NCI-H446 (cell line): ENCODE measurements at regions not wholly inside any gene's neighbourhood (a gene's known extent, or its start where the extent isn't known, plus 50 kb on each side); places are given as distances from the start of the nearest gene placed in this dataset.

Experiments
- DNase-seq, 2 experiments: peaks; one replicate each; lab custom pipeline; 2025; lab: John Stamatoyannopoulos, UW

GRCh38 chr6:84462698-84463097 is 235.3 kb upstream of the CEP162 start:
- no peak for DNase-seq

DNA sequence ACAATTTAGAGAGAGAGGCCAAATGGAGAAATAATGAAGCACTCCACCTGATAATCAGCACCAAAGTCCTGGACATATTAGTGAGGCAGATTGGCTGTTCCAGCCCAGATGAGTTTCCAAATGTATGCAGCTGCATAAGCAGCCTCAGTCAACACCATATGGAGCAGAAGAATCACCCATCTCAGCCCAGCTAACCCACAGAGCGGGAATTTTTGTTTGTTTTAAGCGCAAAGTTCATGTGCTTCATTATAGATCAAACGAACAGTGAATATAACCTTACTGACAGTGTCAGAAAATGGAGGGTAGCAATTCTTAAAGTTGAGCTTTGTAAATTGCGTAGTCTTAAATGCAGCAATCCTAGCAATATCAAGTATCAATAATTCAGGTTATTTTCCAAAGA is 234.0 kb upstream of the CEP162 start:
- no peak for DNase-seq

GRCh38 chr6:84460491-84460890 is 233.0 kb upstream of the CEP162 start:
- DNase-seq: no peak

DNA sequence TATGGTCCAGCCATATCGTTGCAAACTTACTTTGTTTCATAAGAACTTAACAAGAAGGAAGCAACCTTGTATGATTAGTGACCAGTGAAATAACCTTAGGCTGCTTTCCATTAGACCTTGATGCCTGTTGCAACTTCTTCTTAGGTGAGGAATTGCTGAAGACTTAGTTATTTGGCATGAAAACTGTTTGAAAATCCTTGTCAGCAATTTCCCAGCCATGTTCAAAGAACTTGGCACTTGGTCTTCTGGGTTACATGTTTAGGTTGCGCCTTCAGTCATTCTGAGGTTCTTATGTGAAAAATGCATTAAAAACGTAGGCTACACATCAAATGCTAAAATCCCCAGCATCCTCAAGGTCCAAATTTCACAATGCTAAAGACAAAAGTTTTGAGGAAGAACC is 232.0 kb upstream of the CEP162 start:
- no peak for DNase-seq

DNA sequence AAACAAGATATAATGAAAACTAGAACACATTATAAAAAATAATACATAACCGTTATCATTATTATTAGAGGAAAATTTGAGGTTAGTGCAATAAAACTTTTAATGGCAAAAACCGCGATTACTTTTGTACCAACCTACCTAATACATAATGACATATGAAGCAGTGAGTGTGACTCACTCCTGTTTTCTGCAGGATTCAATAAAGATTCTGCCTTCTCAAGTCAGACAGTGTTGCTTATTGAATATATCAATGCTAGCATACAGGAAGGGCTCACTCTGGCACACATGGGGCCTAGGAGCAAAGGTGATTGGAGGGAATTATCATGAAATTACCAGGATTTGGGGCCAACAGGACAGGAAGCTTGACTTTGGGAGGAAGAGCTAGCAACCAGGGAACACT is 230.8 kb upstream of the CEP162 start:
- DNase-seq: no peak

DNA sequence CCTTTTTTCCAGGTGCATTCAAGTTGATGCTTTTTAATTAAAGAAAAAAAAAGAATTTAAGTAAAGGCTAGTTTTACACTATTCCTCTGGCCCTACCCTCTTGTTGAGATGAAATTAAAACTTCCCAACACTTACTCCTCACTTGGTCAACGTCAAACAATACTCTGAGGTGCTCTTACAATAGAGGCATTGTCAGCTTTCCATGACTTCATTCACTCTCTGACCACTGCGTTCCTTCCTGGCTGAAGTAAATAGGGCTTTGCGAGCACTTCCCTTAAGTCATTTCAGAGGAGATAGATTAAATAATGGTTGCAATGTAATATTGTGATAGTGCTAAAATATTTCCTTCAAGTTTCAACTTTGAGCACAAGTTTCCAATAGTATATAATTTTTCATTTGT is 229.8 kb upstream of the CEP162 start:
- no peak for DNase-seq

GRCh38 chr6:84456803-84457202 is 229.4 kb upstream of the CEP162 start:
- no peak for DNase-seq

- DNase-seq: no peak
These were observed 228.1 kb upstream of the CEP162 start for GRCh38 chr6:84455511-84456029.

- DNase-seq: no peak
These were observed 226.1 kb upstream of the CEP162 start for GRCh38 chr6:84453499-84453898.

- no peak for DNase-seq
These were observed 222.6 kb upstream of the CEP162 start for GRCh38 chr6:84450018-84450417.

GRCh38 chr6:84449220-84449619 is 221.8 kb upstream of the CEP162 start:
- no peak for DNase-seq

- no peak for DNase-seq
These were observed 220.9 kb upstream of the CEP162 start for GRCh38 chr6:84448331-84448730.

DNA sequence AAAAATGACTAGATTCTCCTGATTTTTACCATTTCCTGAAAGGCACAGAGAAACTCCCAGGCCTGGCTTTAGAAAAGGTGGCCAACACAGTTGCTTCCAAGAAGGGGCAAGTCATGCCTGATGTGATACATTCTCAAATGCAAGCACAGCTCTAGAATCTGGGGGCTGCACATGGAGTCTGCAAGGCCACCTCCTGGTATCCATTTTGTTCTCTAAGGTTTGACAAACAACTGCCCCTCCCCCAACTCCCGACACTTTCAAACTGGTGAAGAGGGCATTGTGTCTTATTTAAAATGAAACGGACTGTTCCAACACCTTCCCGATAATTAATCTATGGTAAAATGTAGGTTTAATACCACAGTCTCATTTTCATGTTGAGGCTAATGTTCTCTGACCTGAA is 220.2 kb upstream of the CEP162 start:
- DNase-seq: no peak

DNA sequence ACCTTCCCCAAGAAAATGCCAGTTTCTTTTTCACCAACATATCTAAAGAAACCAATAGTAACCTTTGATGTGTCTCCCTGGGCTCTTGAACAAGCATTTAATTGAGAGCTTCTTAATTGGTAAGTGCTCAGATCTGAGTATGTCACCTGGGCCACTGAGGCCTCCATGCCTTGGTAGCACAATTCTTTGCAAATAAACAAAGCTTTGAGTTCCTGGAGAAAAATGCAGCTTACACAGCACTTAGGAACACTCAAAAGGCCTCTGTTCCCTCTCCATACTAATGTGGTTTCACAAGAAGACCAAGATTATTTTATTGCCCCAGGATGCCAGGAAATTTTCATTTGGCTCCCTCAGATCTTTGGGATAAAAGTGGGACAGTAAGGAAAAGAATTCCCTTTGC is 217.6 kb upstream of the CEP162 start:
- DNase-seq: no peak

DNA sequence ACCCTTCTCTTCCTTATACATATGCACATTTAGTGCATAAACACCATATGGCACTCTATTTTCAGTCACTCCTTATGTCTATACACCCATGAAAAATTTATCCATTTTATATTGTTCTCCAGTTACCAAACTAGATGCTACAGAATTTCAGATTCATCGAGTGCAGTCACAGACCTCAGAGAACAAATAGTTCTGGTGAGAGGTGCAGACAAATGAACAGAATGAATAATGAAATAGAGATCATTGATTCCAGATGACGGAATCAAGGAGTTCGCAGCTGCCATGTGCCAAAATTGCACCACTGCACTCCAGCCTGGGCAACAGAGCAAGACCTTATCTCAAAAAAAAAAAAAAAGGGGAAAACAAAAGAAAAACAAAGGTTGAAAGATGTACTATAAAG is 214.8 kb upstream of the CEP162 start:
- no peak for DNase-seq

DNA sequence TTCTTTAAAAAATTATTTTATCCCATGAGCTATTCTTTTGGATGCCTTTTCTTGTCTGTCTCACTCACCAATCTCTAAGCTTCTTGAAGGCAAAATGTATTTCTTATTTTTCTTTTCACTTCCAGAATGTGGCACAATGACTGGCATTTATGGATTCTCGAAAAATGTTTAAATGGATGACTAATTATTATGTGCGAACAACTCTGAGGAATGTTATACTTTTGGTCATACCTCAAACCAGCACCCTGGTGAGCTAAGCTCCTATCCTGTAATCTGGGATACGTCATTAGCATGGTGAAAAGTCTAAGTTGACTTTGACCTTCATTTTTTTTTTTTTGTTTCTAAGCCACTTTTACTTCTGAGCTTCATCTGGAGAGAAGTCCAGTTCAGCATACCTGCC is 214.0 kb upstream of the CEP162 start:
- no peak for DNase-seq

DNA sequence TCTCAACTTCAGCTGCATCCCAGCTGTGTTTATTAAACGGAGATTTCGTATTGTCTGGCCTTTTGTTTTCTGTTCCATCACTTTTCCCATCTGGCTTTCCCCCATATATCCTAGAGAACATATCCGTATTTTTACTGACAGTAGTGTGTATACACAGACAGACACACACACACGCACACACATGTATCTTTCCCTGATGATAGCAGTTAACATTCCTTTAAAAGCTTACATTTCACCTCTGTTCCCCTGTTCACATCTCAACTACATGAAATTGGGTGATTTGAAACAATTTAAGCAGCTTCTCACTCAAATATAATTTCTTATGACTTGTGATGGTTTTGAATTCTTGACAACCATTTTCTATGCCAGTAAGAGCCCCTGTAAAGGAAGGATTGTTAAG is 207.1 kb upstream of the CEP162 start:
- no peak for DNase-seq

DNA sequence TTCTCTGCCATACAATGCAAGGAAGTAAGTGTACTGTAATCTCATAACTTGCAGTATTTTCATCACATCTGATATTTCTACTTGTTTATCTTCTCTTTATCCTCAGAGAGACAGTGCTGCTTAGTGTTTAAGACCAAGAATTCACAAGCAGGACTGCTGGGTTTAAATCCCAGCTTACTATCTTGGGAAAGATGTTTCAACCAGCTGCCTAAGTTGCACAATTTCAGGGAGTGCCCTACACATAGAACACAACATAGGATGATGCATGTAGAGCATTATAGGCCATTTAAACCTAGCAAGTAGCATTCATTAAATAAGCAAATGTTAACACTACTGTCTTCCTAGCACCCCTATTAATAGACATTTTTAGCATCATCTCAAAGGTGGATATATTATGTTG is 205.2 kb upstream of the CEP162 start:
- no peak for DNase-seq

GRCh38 chr6:84428300-84428907 is 201.0 kb upstream of the CEP162 start:
- DNase-seq: peak; percentile 1 to 46

DNA sequence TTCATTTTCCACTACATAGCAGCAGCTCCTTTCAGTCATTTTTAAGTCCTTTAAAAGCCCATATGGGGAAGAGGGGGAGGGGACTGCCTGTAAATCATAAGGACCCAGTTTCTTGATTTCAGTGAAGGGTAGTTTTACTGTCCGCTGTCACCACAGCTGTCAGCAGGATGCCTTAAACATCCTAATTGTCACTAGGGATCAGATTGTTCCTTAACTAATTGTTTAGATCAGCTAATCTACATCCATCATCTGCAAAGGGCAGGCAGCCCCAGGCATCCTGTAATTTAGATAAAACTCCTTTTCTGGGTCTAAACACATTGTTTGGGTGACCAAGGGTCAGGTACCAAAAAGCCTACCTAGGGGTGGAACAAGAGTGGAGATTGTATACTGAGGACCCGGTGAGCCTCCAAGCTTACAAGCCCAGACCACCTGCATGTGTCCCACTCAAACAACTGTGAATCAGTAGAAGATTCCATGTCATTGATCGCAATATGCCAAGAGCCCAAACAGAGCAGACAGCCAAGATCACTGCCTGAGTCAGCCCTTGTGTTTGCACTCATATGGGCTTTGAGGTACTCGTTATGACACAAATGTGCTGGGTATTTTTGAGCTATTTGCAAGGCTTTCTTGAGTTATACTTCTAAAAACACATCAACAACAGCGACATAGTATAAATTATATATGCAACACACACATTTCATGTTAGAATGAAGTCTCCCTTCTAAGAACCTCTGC is 198.7 kb upstream of the CEP162 start:
- DNase-seq: no peak

DNA sequence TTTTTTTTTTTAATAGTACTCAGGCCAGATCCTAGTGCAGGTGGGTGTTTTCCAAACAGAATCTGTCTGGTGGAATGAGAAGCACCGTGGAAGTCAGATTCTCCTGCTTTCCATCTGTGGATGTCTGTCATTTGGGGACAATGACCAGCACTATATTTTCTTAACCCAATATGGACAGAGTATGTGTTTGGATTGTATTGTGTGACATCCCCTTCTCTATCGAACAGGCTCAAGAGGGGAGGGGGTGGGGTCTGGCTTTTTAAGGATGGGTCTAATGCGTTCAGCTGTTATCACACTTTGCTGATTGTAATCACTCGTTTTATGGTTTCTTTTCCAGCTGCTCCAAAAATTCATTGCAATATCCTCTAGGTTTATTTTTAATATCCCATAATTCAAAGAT is 197.5 kb upstream of the CEP162 start:
- no peak for DNase-seq

DNA sequence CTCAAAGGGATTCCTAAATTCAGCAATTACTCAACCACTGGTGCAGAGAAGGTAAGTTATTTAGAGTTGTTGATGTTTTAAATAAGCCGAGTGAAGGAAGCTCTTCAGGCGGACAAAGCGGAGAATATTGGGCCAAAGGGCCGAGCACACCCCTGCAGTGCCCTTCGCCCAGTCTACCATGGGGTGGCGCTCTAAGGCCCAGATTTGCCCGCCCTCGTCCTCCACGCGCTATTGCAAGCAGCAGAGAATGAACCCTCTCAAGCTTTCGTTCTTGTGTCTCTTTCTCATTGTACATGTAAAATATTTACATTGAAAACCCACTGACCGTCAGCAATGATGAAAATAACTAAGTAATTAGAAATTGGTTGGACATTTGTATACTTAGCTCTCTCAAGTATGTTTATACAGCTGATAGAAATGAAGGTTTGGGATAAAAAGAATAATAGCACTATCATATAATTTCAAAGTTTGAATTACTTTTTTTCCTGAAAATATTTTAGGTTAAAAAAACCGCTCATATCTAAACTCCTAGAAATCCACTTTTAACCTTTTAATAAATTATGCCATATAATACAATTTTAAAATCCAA is 195.0 kb upstream of the CEP162 start:
- peak; percentile 4 to 35 for DNase-seq

DNA sequence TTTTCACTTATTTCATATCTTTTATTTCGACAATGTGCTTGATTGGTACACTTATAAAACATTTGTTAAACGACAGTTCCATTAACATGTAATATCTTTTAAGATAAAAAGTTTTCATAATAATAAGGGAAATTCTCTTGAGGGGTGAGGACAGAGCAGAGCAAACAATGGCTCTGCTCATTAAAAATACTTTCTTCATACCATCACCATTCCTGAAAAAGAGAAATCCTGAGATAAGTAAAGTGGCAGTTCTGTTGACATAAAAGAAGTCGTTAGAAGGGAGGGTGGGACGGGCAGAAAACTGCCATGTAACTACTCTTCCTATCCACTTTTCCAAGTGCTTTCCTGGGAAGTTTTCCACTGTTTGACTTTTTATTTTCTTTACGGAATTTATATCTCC is 193.6 kb upstream of the CEP162 start:
- no peak for DNase-seq
